ENCODE measurements at regions not wholly inside any gene's neighbourhood (a gene's known extent, or its start where the extent isn't known, plus 50 kb on each side); places are given as distances from the start of the nearest gene placed in this dataset.

GRCh38 chr3:70820397-70820796 is 508.0 kb upstream of the MDFIC2 start:
- CTCF ChIA-PET = interaction anchor here (0.9 kb wide), 1 partner anchor 11 kb away, joined by 3 read pairs; no protein-coding TSS in a partner anchor
- dilution Hi-C loops (cut with MboI; ENCODE audit: extremely low pct_ligation_motif_present, low sequenced_read_pairs) (no loop called here), intact Hi-C loops (cut with micrococcal nuclease) (no loop called here)
- Histone ChIP-seq H3K9me1 (replicated peaks; ENCODE audit: control insufficient read depth, extremely low read depth, insufficient read depth, low read length) (no peaks in the 10 kb centered on the region), H3K4me2 (ENCODE audit: insufficient read depth, low read length) (no peak overlapping the region), H3K4me3 (replicated peaks in 1 of 3; ENCODE audit: insufficient read depth in 1 of 3, low read depth in 1 of 3, low read length in 3 of 3) (no peak overlapping the region), H3K9me3 (replicated peaks; ENCODE audit: control insufficient read depth, insufficient read depth, low read length) (no peaks in the 10 kb centered on the region), H3K27ac (ENCODE audit: insufficient read depth, low read depth, low read length) (no peak overlapping the region), H4K20me1 (replicated peaks; ENCODE audit: control insufficient read depth, extremely low read depth, insufficient read depth, low read length) (no peaks in the 10 kb centered on the region), H3K27me3 (ENCODE audit: control insufficient read depth in 2 of 2, insufficient read depth in 2 of 2, low read length in 2 of 2) (no peaks in the 10 kb centered on the region), H3K4me1 (ENCODE audit: control insufficient read depth, extremely low read depth, insufficient read depth, low read length) (peaks cover 10% of the 10 kb centered on the region), H3K36me3 (ENCODE audit: control insufficient read depth in 2 of 2, extremely low read depth in 1 of 2, insufficient read depth in 2 of 2, low read length in 2 of 2) (no peaks in the 10 kb centered on the region), H3K79me2 (ENCODE audit: control insufficient read depth, insufficient read depth, low read length) (no peaks in the 10 kb centered on the region), H2AFZ (ENCODE audit: low read depth, low read length) (no peak overlapping the region), H3K9ac (replicated peaks; ENCODE audit: extremely low read depth, insufficient read depth, low read length) (no peak overlapping the region)
- DNase-seq (ENCODE audit: low read depth, low spot score) (peak; percentile 31), FAIRE-seq (no peak)
- POLR2A ChIA-PET = interaction anchor here (0.6 kb wide), 1 partner anchor 210 kb away, joined by 3 read pairs; no protein-coding TSS in a partner anchor
- TF ChIP-seq FOS (IDR thresholded peaks at IDR 0.05; ENCODE audit: borderline replicate concordance, insufficient read depth, low read length) (peak; percentile 30), POLR2A (IDR thresholded peaks at IDR 0.05; ENCODE audit: low read depth, low read length) (no peak), GATA2 (IDR thresholded peaks at IDR 0.05; ENCODE audit: insufficient read depth, insufficient read length, low read depth, low read length) (peak; percentile 48), CTCF (IDR thresholded peaks at IDR 0.05; ENCODE audit: extremely low read depth in 1 of 2, insufficient read depth in 1 of 2, low read depth in 1 of 2, low read length in 2 of 2) (no peak), POLR2AphosphoS5 (IDR thresholded peaks at IDR 0.05; ENCODE audit: insufficient read depth, low read depth, low read length) (no peak), JUN (IDR thresholded peaks at IDR 0.05; ENCODE audit: borderline replicate concordance, insufficient read depth, insufficient read length, low read depth) (no peak), MYC (IDR thresholded peaks at IDR 0.05; ENCODE audit: low read depth, low read length) (no peak), MAX (IDR thresholded peaks at IDR 0.05; ENCODE audit: insufficient read depth, insufficient read length) (no peak)
- no TSS peak for BruUV-seq (replicated peaks)

Measured in endothelial cell of umbilical vein (primary cell).